KBM-7 (cell line): ENCODE measurements at regions not wholly inside any gene's neighbourhood (a gene's known extent, or its start where the extent isn't known, plus 50 kb on each side); places are given as distances from the start of the nearest gene placed in this dataset.
A peak's percentile ranks its signal among the peaks of the same experiment; 100 is the strongest.

Experiments
- DNase-seq: peaks from one replicate; pipeline ENCODE4 v3.0.0-alpha.2; 2015
- in situ Hi-C: fragments of 300-500 bp; cut with MboI; formaldehyde crosslinking; loops from 2 replicates; pipeline ENCODE4 v1.14.3; 2020; ENCODE audit warnings: low sequenced_read_pairs, low pct_unique_long_range_greater_than_20kb, mixed read lengths

DNA sequence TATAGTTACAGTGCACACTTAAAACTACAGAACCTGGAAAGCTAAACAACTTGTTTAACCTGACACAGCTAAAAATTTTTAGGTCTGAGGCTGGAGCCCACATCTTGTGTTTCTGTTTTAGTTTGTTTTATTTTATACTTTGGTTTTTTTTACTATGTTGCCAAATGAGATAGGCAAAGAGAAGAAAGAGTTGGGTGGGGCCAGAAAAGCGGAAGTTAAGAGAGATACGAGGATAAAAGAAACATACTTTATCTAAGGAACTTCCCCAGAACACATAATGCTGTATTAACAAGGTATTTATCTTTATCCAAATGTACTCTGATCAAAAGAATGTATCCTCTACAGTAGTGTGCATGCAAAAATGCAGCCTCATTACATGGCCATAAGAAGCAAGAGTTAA lies 1145.7 kb downstream of the EPHA3 start:
- in situ Hi-C loops, result no loop called here

DNA sequence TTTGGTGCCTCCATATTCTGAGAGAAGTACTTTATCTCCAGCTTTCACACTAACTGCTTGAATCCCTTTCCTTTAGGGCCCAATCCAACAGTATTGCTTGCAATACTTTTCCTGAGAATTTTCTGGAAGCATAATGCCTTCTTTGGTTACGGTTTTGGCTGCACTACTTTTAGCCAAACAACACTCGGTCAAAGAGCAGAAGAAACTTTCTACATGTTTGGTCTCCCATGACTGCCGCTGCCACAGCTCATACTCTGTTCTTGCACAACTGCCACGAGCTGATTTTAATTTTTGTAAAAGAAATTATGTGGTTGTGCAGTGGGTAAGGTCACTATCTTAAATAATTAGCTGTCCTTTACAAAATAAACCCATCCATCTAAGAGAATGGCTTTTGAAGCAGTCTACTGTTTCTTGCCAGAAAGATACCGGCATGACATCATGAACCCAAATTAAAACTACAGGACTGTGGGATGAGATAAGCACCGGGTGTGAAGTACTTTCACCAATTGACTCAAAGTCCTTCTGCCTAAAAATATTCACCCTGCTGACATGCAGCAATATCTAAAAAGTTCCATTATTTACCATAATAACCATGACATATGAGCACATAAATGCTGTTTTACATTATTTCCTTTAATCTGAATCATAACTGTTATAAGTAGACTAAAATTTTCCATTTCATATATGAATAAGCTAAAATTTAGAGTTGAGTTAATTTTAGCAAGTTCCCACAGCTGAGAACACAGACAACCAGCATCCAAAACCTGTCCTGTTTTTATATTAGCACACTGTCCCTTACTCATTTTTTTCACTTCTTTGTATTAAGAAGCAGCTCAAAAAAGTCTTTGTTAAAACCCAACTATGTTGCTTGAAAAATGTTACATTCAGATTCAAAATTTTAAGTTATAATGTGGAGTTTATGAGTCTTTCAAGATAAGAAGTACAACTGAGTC lies 1154.3 kb downstream of the EPHA3 start:
- no peak for DNase-seq
- in situ Hi-C loops, result no loop called here

More for the DNA sequence above, 1145.7 kb downstream of the EPHA3 start:
- DNase-seq, result peak; percentile 62
